Thyroid gland (tissue), 4 donors: ENCODE measurements at regions not wholly inside any gene's neighbourhood (a gene's known extent, or its start where the extent isn't known, plus 50 kb on each side); places are given as distances from the start of the nearest gene placed in this dataset.

Experiments
- DNase-seq, 2 donors: peaks; one replicate each; pipeline ENCODE4 v3.0.0-alpha.2; 2019
- H3K27ac ChIP-seq, 3 donors: fragments of 200-600 bp; sonication (generic); 1 replicate in 2 of 3; 2 replicates in 1 of 3; pipeline ENCODE4 v1.5.1; 2016 to 2019; ENCODE audit warnings: mild to moderate bottlenecking in 1 of 3, moderate library complexity in 1 of 3
- H3K27me3 ChIP-seq: fragments of 200-600 bp; sonication (generic); one replicate; pipeline ENCODE4 v1.5.1; 2019
- H3K36me3 ChIP-seq, 2 donors: fragments of 200-600 bp; sonication (generic); one replicate each; pipeline ENCODE4 v1.5.1; 2016 to 2019
- H3K4me1 ChIP-seq, 2 donors: fragments of 200-600 bp; sonication (generic); one replicate each; pipeline ENCODE4 v1.5.1; 2017 to 2019
- H3K4me3 ChIP-seq, 3 donors: fragments of 200-600 bp; sonication (generic); replicated peaks in 1 of 3; 1 replicate in 2 of 3; 2 replicates in 1 of 3; pipeline ENCODE4 v1.5.1; 2016; ENCODE audit warnings: mild to moderate bottlenecking in 1 of 3
- H3K9me3 ChIP-seq: fragments of 200-600 bp; sonication (generic); one replicate; pipeline ENCODE4 v1.5.1; 2017
- CTCF ChIP-seq, 6 experiments: fragments of 200-600 bp in 3 of 6; fragments of 450-650 bp in 3 of 6; sonication (generic) in 3 of 6; IDR thresholded peaks; one replicate each; pipeline ENCODE4 v1.5.1; 2016 to 2019; ENCODE audit warnings: antibody characterized with exemption in 6 of 6, mild to moderate bottlenecking in 2 of 6, inconsistent platforms in 1 of 6, moderate library complexity in 1 of 6
- POLR2A ChIP-seq, 2 donors: fragments of 450-650 bp; IDR thresholded peaks; one replicate each; pipeline ENCODE4 v1.6.1; 2017; ENCODE audit warnings: antibody characterized with exemption in 2 of 2, mild to moderate bottlenecking in 2 of 2, moderate library complexity in 1 of 2
- WGBS, 2 donors: methylation state at CpG; one replicate each; pipeline ENCODE4 v1.1.5; 2017; 5-methylcytosine and 5-hydroxymethylcytosine counted together
- intact Hi-C: fragments of 100-400 bp; cut with DNase I; formaldehyde crosslinking; loops from one replicate; pipeline ENCODE4 v1.15.1; 2023

GRCh38 chr18:78736015-78736690 is 243.5 kb upstream of the SALL3 start:
- no peak overlapping the region for H3K4me3 ChIP-seq
- H3K27ac ChIP-seq, result no peak overlapping the region
- H3K9me3 ChIP-seq, result no peaks in the 10 kb centered on the region
- intact Hi-C loops, result no loop called here
- H3K36me3 ChIP-seq, result no peaks in the 10 kb centered on the region
- H3K4me1 ChIP-seq, result peaks cover 0 to 11% of the 10 kb centered on the region in 2 donors
- TF ChIP-seq POLR2A (IDR thresholded peaks at IDR 0.05), result no peak
- TF ChIP-seq CTCF (IDR thresholded peaks at IDR 0.05), result no peak
- no peak for DNase-seq
- WGBS, 2 donors, result 93% methylated on average over 33 of the region's 33 CpGs
- no peaks in the 10 kb centered on the region for H3K27me3 ChIP-seq

- WGBS, 2 donors, result 87% methylated on average over 15 to 17 of the region's 17 CpGs
Observed at GRCh38 chr18:78737006-78737915, 242.4 kb upstream of the SALL3 start.

GRCh38 chr18:78738076-78738690 is 241.4 kb upstream of the SALL3 start:
- Histone ChIP-seq H3K27me3 (no peaks in the 10 kb centered on the region), H3K4me1 (peaks cover 0 to 9% of the 10 kb centered on the region in 2 donors), H3K36me3 (no peaks in the 10 kb centered on the region), H3K4me3 (no peak overlapping the region), H3K27ac (no peak overlapping the region), H3K9me3 (no peaks in the 10 kb centered on the region)
- TF ChIP-seq CTCF (IDR thresholded peaks at IDR 0.05), result no peak
- TF ChIP-seq POLR2A (IDR thresholded peaks at IDR 0.05), result no peak
- intact Hi-C loops, result no loop called here
- DNase-seq, result no peak
- WGBS, 2 donors, result 92 to 99% methylated on average over 5 of the region's 5 CpGs

More at GRCh38 chr18:78737006-78737915, 242.4 kb upstream of the SALL3 start:
- Histone ChIP-seq H3K9me3 (no peaks in the 10 kb centered on the region), H3K27me3 (no peaks in the 10 kb centered on the region), H3K4me1 (peaks cover 0 to 9% of the 10 kb centered on the region in 2 donors), H3K27ac (no peak overlapping the region), H3K36me3 (no peaks in the 10 kb centered on the region), H3K4me3 (no peak overlapping the region)
- TF ChIP-seq POLR2A (IDR thresholded peaks at IDR 0.05) (no peak), CTCF (IDR thresholded peaks at IDR 0.05) (no peak)
- DNase-seq, result no peak
- intact Hi-C loops, result no loop called here

- Histone ChIP-seq H3K36me3 (no peaks in the 10 kb centered on the region), H3K27ac (no peak overlapping the region), H3K27me3 (no peaks in the 10 kb centered on the region), H3K4me3 (no peak overlapping the region), H3K9me3 (no peaks in the 10 kb centered on the region), H3K4me1 (peaks cover 0 to 9% of the 10 kb centered on the region in 2 donors)
- no peak for TF ChIP-seq POLR2A (IDR thresholded peaks at IDR 0.05)
- no peak for TF ChIP-seq CTCF (IDR thresholded peaks at IDR 0.05)
- intact Hi-C loops, result no loop called here
- DNase-seq, result no peak
- 88 to 90% methylated on average over 3 of the region's 3 CpGs for WGBS, 2 donors
Observed at GRCh38 chr18:78739115-78739514, 240.5 kb upstream of the SALL3 start.
